Esophagus muscularis mucosa (tissue), 4 donors: ENCODE measurements at regions not wholly inside any gene's neighbourhood (a gene's known extent, or its start where the extent isn't known, plus 50 kb on each side); places are given as distances from the start of the nearest gene placed in this dataset.
"Not testable (repeated sequence)": the region's sequence is repeated elsewhere in the genome, so short reads cannot be mapped to it uniquely, and the experiment has no call there.

ENCODE experiments used
- EP300 ChIP-seq: sonication (generic); formaldehyde crosslinking; IDR thresholded peaks from one replicate; pipeline ENCODE4 v1.6.1; 2017; ENCODE audit warnings: antibody characterized with exemption
- POLR2A ChIP-seq: fragments of 450-650 bp; IDR thresholded peaks from one replicate; pipeline ENCODE4 v1.6.1; 2017; ENCODE audit warnings: antibody characterized with exemption, moderate library complexity, mild to moderate bottlenecking, low read depth
- POLR2AphosphoS5 ChIP-seq, 2 donors: sonication (generic); formaldehyde crosslinking; IDR thresholded peaks; one replicate each; pipeline ENCODE4 v1.6.1; 2017; ENCODE audit warnings: antibody characterized with exemption in 2 of 2
- TF ChIP-seq, protein P1 (sequence below), 3 experiments: fragments of 200-600 bp in 2 of 3; fragments of 450-650 bp in 1 of 3; sonication (generic) in 2 of 3; IDR thresholded peaks; one replicate each; pipeline ENCODE4 v1.5.1; 2017 to 2019; ENCODE audit warnings: antibody characterized with exemption in 3 of 3, mild to moderate bottlenecking in 2 of 3, moderate library complexity in 1 of 3

DNA sequence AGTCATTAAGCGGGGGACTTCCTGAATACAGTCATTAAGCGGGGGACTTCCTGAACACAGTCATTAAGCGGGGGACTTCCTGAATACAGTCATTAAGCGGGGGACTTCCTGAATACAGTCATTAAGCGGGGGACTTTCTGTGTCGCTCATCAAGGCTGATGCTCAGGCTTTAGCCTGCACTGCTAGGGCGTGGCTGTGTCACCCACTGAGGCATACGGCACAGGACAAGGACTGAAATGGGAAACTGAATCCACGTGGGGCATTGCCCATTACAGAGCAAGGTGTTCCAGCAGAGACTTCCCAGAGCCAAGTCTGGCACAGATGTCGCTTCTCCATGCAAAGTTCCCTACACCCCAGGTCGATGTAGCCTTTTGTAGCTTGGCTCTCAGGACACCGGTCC, 89.9 kb upstream of the FRMD1 start:
- TF ChIP-seq, protein P1, sequence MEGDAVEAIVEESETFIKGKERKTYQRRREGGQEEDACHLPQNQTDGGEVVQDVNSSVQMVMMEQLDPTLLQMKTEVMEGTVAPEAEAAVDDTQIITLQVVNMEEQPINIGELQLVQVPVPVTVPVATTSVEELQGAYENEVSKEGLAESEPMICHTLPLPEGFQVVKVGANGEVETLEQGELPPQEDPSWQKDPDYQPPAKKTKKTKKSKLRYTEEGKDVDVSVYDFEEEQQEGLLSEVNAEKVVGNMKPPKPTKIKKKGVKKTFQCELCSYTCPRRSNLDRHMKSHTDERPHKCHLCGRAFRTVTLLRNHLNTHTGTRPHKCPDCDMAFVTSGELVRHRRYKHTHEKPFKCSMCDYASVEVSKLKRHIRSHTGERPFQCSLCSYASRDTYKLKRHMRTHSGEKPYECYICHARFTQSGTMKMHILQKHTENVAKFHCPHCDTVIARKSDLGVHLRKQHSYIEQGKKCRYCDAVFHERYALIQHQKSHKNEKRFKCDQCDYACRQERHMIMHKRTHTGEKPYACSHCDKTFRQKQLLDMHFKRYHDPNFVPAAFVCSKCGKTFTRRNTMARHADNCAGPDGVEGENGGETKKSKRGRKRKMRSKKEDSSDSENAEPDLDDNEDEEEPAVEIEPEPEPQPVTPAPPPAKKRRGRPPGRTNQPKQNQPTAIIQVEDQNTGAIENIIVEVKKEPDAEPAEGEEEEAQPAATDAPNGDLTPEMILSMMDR (IDR thresholded peaks at IDR 0.05): not testable (repeated sequence)
- not testable (repeated sequence) for TF ChIP-seq POLR2A; EP300; POLR2AphosphoS5 (IDR thresholded peaks at IDR 0.05)
